ENCODE measurements at regions not wholly inside any gene's neighbourhood (a gene's known extent, or its start where the extent isn't known, plus 50 kb on each side); places are given as distances from the start of the nearest gene placed in this dataset.

- H2AFZ ChIP-seq (ENCODE audit: low read depth, low read length, poor library complexity, severe bottlenecking): no peak overlapping the region
- no peaks in the 10 kb centered on the region for H3K79me2 ChIP-seq (ENCODE audit: insufficient read depth, low read length)
- no peaks in the 10 kb centered on the region for H3K4me1 ChIP-seq (ENCODE audit: control insufficient read depth in 1 of 2, insufficient read depth in 2 of 2, low read length in 2 of 2)
- intact Hi-C loops (cut with micrococcal nuclease): no loop called here
- H3K9ac ChIP-seq (ENCODE audit: low read length): no peak overlapping the region
- CTCF ChIA-PET: no interaction called here
- DNase-seq (ENCODE audit: low read depth, low spot score) (no peak), ATAC-seq (no peak)
- TF ChIP-seq SRF (IDR thresholded peaks at IDR 0.05; ENCODE audit: low read depth): no peak
- no peak for TF ChIP-seq EZH2 (IDR thresholded peaks at IDR 0.05)
- RAD21 ChIA-PET (ENCODE audit: low non-redundant PET in 1 of 2, low total read pairs in 2 of 2, uncharacterized antibody in 2 of 2, unreplicated experiment in 2 of 2): no interaction called here
- POLR2A ChIA-PET: no interaction called here
- no peak overlapping the region for H3K27ac ChIP-seq (ENCODE audit: low read depth, low read length)
- no peaks in the 10 kb centered on the region for H4K20me1 ChIP-seq (ENCODE audit: insufficient read depth)
- no peak overlapping the region for H3K4me3 ChIP-seq (replicated peaks in 1 of 2; ENCODE audit: low read depth in 1 of 2, low read length in 2 of 2)
- no peaks in the 10 kb centered on the region for H3K27me3 ChIP-seq (ENCODE audit: insufficient read depth, low read length)
- no peaks in the 10 kb centered on the region for H3K36me3 ChIP-seq (ENCODE audit: control insufficient read depth in 1 of 2, insufficient read depth in 2 of 2, low read length in 2 of 2)
- no peaks in the 10 kb centered on the region for H3K9me2 ChIP-seq (ENCODE audit: insufficient read depth)
- no TSS peak for BruUV-seq (replicated peaks)
- H3K4me2 ChIP-seq (ENCODE audit: low read length): no peak overlapping the region
- peaks cover 18 to 22% of the 10 kb centered on the region in 2 experiments; a peak in 2 of 4 replicates for H3K9me3 ChIP-seq (ENCODE audit: control insufficient read depth in 1 of 2, insufficient read depth in 1 of 2, low read depth in 1 of 2, low read length in 2 of 2)
Observed at GRCh38 chr3:94787734-94788270, 724.9 kb downstream of the NSUN3 start.

- CTCF ChIA-PET: no interaction called here
- Histone ChIP-seq H3K79me2 (ENCODE audit: insufficient read depth, low read length) (no peaks in the 10 kb centered on the region), H3K9me2 (ENCODE audit: insufficient read depth) (no peaks in the 10 kb centered on the region), H3K27me3 (ENCODE audit: insufficient read depth, low read length) (no peaks in the 10 kb centered on the region), H3K4me1 (ENCODE audit: control insufficient read depth in 1 of 2, insufficient read depth in 2 of 2, low read length in 2 of 2) (no peaks in the 10 kb centered on the region), H2AFZ (ENCODE audit: low read depth, low read length, poor library complexity, severe bottlenecking) (no peak overlapping the region), H3K9me3 (ENCODE audit: control insufficient read depth in 1 of 2, insufficient read depth in 1 of 2, low read depth in 1 of 2, low read length in 2 of 2) (peaks cover 0 to 11% of the 10 kb centered on the region in 2 experiments; a peak in 2 of 4 replicates), H3K4me3 (replicated peaks in 1 of 2; ENCODE audit: low read depth in 1 of 2, low read length in 2 of 2) (no peak overlapping the region), H3K36me3 (ENCODE audit: control insufficient read depth in 1 of 2, insufficient read depth in 2 of 2, low read length in 2 of 2) (no peaks in the 10 kb centered on the region), H3K27ac (ENCODE audit: low read depth, low read length) (no peak overlapping the region), H3K4me2 (ENCODE audit: low read length) (no peak overlapping the region), H3K9ac (ENCODE audit: low read length) (no peak overlapping the region), H4K20me1 (ENCODE audit: insufficient read depth) (no peaks in the 10 kb centered on the region)
- RAD21 ChIA-PET (ENCODE audit: low non-redundant PET in 1 of 2, low total read pairs in 2 of 2, uncharacterized antibody in 2 of 2, unreplicated experiment in 2 of 2): no interaction called here
- intact Hi-C loops (cut with micrococcal nuclease): no loop called here
- no peak for ATAC-seq
- no TSS peak for BruUV-seq (replicated peaks)
- DNase-seq (ENCODE audit: low read depth, low spot score): no peak
- POLR2A ChIA-PET: no interaction called here
- TF ChIP-seq EZH2 (IDR thresholded peaks at IDR 0.05) (no peak), CBX3 (IDR thresholded peaks at IDR 0.05; ENCODE audit: low read depth) (no peak), CEBPB (IDR thresholded peaks at IDR 0.05; ENCODE audit: low read depth) (no peak), YY1 (IDR thresholded peaks at IDR 0.05; ENCODE audit: extremely low read depth, insufficient replicate concordance, low read depth, low read length) (no peak), ATF3 (IDR thresholded peaks at IDR 0.05) (no peak), SRF (IDR thresholded peaks at IDR 0.05; ENCODE audit: low read depth) (no peak), ZFX (IDR thresholded peaks at IDR 0.05) (no peak), RAD21 (IDR thresholded peaks at IDR 0.05; ENCODE audit: low read depth) (no peak), SP1 (IDR thresholded peaks at IDR 0.05; ENCODE audit: low read depth) (no peak), EGR1 (IDR thresholded peaks at IDR 0.05; ENCODE audit: low read depth) (no peak), JUND (IDR thresholded peaks at IDR 0.05) (no peak), EZH2phosphoT487 (IDR thresholded peaks at IDR 0.05; ENCODE audit: borderline replicate concordance) (no peak), TCF7L2 (IDR thresholded peaks at IDR 0.05; ENCODE audit: borderline replicate concordance, extremely low read depth, insufficient read depth, insufficient read length) (no peak), ELF1 (IDR thresholded peaks at IDR 0.05; ENCODE audit: borderline replicate concordance, low read depth) (no peak), CTCF (IDR thresholded peaks at IDR 0.05 in 2 of 3, conservative IDR thresholded peaks at IDR 0.05 in 1 of 3; ENCODE audit: borderline replicate concordance in 1 of 3, insufficient read depth in 1 of 3, low read depth in 2 of 3, low read length in 2 of 3) (no peak), ZBTB33 (IDR thresholded peaks at IDR 0.05; ENCODE audit: extremely low read depth, insufficient replicate concordance, low read length) (no peak), FOSL1 (IDR thresholded peaks at IDR 0.05; ENCODE audit: low read depth) (no peak), SIN3A (IDR thresholded peaks at IDR 0.05; ENCODE audit: low read depth) (no peak)
Observed at GRCh38 chr3:94794563-94794962, 731.7 kb downstream of the NSUN3 start.
